ENCODE measurements at regions not wholly inside any gene's neighbourhood (a gene's known extent, or its start where the extent isn't known, plus 50 kb on each side); places are given as distances from the start of the nearest gene placed in this dataset.

GRCh38 chr22:49017482-49018329 lies 810.0 kb downstream of the BRD1 start:
- peak; percentile 31 for DNase-seq (ENCODE audit: low spot score)

- DNase-seq (ENCODE audit: low spot score): peak; percentile 15
These were observed 810.7 kb downstream of the BRD1 start for GRCh38 chr22:49016909-49017481.

- peak; percentile 38 for DNase-seq (ENCODE audit: low spot score)
These were observed 811.4 kb downstream of the BRD1 start for GRCh38 chr22:49015993-49016908.

- DNase-seq (ENCODE audit: low spot score): peak; percentile 29
These were observed 812.2 kb downstream of the BRD1 start for GRCh38 chr22:49015459-49015858.

GRCh38 chr22:49014227-49015201 lies 813.2 kb downstream of the BRD1 start:
- peak; percentile 33 for DNase-seq (ENCODE audit: low spot score)

GRCh38 chr22:49013707-49014106 lies 814.0 kb downstream of the BRD1 start:
- peak; percentile 19 for DNase-seq (ENCODE audit: low spot score)

- DNase-seq (ENCODE audit: low spot score): no peak
These were observed 814.8 kb downstream of the BRD1 start for GRCh38 chr22:49012712-49013395.

- DNase-seq (ENCODE audit: low spot score): peak; percentile 45
These were observed 815.7 kb downstream of the BRD1 start for GRCh38 chr22:49011769-49012648.

- no peak for DNase-seq (ENCODE audit: low spot score)
These were observed 816.3 kb downstream of the BRD1 start for GRCh38 chr22:49011379-49011768.

- peak; percentile 20 for DNase-seq (ENCODE audit: low spot score)
These were observed 816.8 kb downstream of the BRD1 start for GRCh38 chr22:49010901-49011300.

- DNase-seq (ENCODE audit: low spot score): peak; percentile 34
These were observed 817.4 kb downstream of the BRD1 start for GRCh38 chr22:49010070-49010863.

- peak; percentile 25 for DNase-seq (ENCODE audit: low spot score)
These were observed 818.2 kb downstream of the BRD1 start for GRCh38 chr22:49009359-49010063.

GRCh38 chr22:49008682-49009235 lies 818.9 kb downstream of the BRD1 start:
- peak; percentile 31 for DNase-seq (ENCODE audit: low spot score)

GRCh38 chr22:49007013-49007653 lies 820.5 kb downstream of the BRD1 start:
- peak; percentile 44 for DNase-seq (ENCODE audit: low spot score)

GRCh38 chr22:49006207-49007012 lies 821.3 kb downstream of the BRD1 start:
- peak; percentile 37 for DNase-seq (ENCODE audit: low spot score)

- peak; percentile 24 for DNase-seq (ENCODE audit: low spot score)
These were observed 822.1 kb downstream of the BRD1 start for GRCh38 chr22:49005557-49005956.
